Neural progenitor cell (in vitro differentiated cells): ENCODE measurements at regions not wholly inside any gene's neighbourhood (a gene's known extent, or its start where the extent isn't known, plus 50 kb on each side); places are given as distances from the start of the nearest gene placed in this dataset.

ENCODE experiments used
- DNase-seq: peaks from one replicate; pipeline ENCODE4 v3.0.0-alpha.2; 2016; ENCODE audit warnings: low spot score
- H2AFZ ChIP-seq: fragments of 200-600 bp; sonication (generic); replicated peaks from 2 replicates; pipeline ENCODE4 v1.6.1; 2016; ENCODE audit warnings: antibody characterized with exemption
- H3F3A ChIP-seq: fragments of 200-600 bp; sonication (generic); 2 replicates; pipeline ENCODE4 v1.6.1; 2016; ENCODE audit warnings: antibody characterized with exemption, low read depth
- H3K27ac ChIP-seq: fragments of 200-600 bp; sonication (generic); 2 replicates; pipeline ENCODE4 v1.5.1; 2016; ENCODE audit warnings: mild to moderate bottlenecking
- H3K27me3 ChIP-seq: fragments of 200-600 bp; sonication (generic); 2 replicates; pipeline ENCODE4 v1.6.1; 2016; ENCODE audit warnings: mild to moderate bottlenecking, moderate library complexity
- H3K36me3 ChIP-seq: fragments of 200-600 bp; sonication (generic); 2 replicates; pipeline ENCODE4 v1.5.1; 2016
- H3K4me1 ChIP-seq: fragments of 200-600 bp; sonication (generic); 2 replicates; pipeline ENCODE4 v1.6.1; 2016; ENCODE audit warnings: mixed run types
- H3K4me2 ChIP-seq: fragments of 200-600 bp; sonication (generic); 2 replicates; pipeline ENCODE4 v1.6.1; 2016
- H3K4me3 ChIP-seq: fragments of 200-600 bp; sonication (generic); 2 replicates; pipeline ENCODE4 v1.5.1; 2016
- H3K79me2 ChIP-seq: fragments of 200-600 bp; sonication (generic); 2 replicates; pipeline ENCODE4 v1.6.1; 2016; ENCODE audit warnings: low read depth
- H3K9ac ChIP-seq: fragments of 200-600 bp; sonication (generic); 2 replicates; pipeline ENCODE4 v1.6.1; 2016
- H3K9me3 ChIP-seq: fragments of 200-600 bp; sonication (generic); 2 replicates; pipeline ENCODE4 v1.5.1; 2016; ENCODE audit warnings: low read depth
- H4K20me1 ChIP-seq: fragments of 200-600 bp; sonication (generic); 2 replicates; pipeline ENCODE4 v1.6.1; 2016; ENCODE audit warnings: low read depth
- H3K27ac Mint-ChIP-seq: 3 replicates; pipeline ENCODE4 v1.8.0; 2021; ENCODE audit warnings: mixed read lengths
- H3K27me3 Mint-ChIP-seq: 2 replicates; pipeline ENCODE4 v1.8.0; 2022; ENCODE audit warnings: low read depth, mild to moderate bottlenecking, inconsistent platforms, moderate library complexity, mixed read lengths; ENCODE audit not compliant: insufficient read depth
- H3K36me3 Mint-ChIP-seq: 3 replicates; pipeline ENCODE4 v1.8.0; 2021; ENCODE audit warnings: mixed read lengths
- H3K4me1 Mint-ChIP-seq: 3 replicates; pipeline ENCODE4 v1.8.0; 2021; ENCODE audit warnings: mixed read lengths
- H3K4me3 Mint-ChIP-seq: 3 replicates; pipeline ENCODE4 v1.8.0; 2021; ENCODE audit warnings: mild to moderate bottlenecking, moderate library complexity, mixed read lengths
- H3K9me3 Mint-ChIP-seq: 3 replicates; pipeline ENCODE4 v1.8.0; 2020; ENCODE audit warnings: mixed read lengths
- EZH2 ChIP-seq: fragments of 200-600 bp; sonication (generic); IDR thresholded peaks from 2 replicates; pipeline ENCODE4 v1.6.1; 2017; ENCODE audit warnings: antibody characterized with exemption, mild to moderate bottlenecking, moderate library complexity
- EZH2phosphoT487 ChIP-seq: fragments of 200-600 bp; sonication (generic); IDR thresholded peaks from 2 replicates; pipeline ENCODE4 v1.6.1; 2017; ENCODE audit warnings: antibody characterized with exemption
- TF ChIP-seq, protein P1 (sequence below): fragments of 200-600 bp; sonication (generic); IDR thresholded peaks from 2 replicates; pipeline ENCODE4 v1.5.1; 2017; ENCODE audit warnings: antibody characterized with exemption, mild to moderate bottlenecking

DNA sequence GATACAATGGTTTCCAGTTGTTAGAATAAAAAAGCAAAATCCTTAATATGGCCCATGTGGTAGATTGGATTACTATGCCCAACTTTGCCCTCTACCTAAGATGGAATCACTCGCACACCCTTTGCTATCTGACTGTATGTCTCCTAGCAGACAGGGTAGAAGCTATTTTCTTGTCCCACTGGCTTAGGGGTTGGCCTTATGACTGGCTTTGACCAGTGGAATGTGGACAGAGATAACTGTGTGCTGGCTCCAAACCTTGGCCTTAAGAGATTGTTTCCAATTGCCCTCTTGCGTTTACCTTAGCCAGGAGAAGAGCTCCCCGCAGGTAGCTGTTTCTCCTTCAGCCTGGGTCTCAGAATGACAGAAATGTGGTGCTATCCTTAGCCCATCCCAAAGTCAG is 355.9 kb downstream of the BCOR start:
- Mint-ChIP-seq H3K9me3 (peaks cover 6% of the 10 kb centered on the region), H3K36me3 (no peaks in the 10 kb centered on the region), H3K4me1 (no peaks in the 10 kb centered on the region), H3K27me3 (no peaks in the 10 kb centered on the region), H3K27ac (no peak overlapping the region), H3K4me3 (no peak overlapping the region)
- Histone ChIP-seq H3K4me2 (no peak overlapping the region), H3F3A (no peaks in the 10 kb centered on the region), H3K27me3 (no peaks in the 10 kb centered on the region), H2AFZ (no peak overlapping the region), H3K36me3 (no peaks in the 10 kb centered on the region), H3K4me1 (no peaks in the 10 kb centered on the region), H3K79me2 (no peaks in the 10 kb centered on the region), H4K20me1 (no peaks in the 10 kb centered on the region), H3K9ac (no peak overlapping the region), H3K4me3 (no peak overlapping the region), H3K27ac (no peak overlapping the region), H3K9me3 (no peaks in the 10 kb centered on the region)
- TF ChIP-seq EZH2phosphoT487 (no peak), EZH2 (no peak)
- TF ChIP-seq, protein P1, sequence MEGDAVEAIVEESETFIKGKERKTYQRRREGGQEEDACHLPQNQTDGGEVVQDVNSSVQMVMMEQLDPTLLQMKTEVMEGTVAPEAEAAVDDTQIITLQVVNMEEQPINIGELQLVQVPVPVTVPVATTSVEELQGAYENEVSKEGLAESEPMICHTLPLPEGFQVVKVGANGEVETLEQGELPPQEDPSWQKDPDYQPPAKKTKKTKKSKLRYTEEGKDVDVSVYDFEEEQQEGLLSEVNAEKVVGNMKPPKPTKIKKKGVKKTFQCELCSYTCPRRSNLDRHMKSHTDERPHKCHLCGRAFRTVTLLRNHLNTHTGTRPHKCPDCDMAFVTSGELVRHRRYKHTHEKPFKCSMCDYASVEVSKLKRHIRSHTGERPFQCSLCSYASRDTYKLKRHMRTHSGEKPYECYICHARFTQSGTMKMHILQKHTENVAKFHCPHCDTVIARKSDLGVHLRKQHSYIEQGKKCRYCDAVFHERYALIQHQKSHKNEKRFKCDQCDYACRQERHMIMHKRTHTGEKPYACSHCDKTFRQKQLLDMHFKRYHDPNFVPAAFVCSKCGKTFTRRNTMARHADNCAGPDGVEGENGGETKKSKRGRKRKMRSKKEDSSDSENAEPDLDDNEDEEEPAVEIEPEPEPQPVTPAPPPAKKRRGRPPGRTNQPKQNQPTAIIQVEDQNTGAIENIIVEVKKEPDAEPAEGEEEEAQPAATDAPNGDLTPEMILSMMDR = no peak
- no peak for DNase-seq

DNA sequence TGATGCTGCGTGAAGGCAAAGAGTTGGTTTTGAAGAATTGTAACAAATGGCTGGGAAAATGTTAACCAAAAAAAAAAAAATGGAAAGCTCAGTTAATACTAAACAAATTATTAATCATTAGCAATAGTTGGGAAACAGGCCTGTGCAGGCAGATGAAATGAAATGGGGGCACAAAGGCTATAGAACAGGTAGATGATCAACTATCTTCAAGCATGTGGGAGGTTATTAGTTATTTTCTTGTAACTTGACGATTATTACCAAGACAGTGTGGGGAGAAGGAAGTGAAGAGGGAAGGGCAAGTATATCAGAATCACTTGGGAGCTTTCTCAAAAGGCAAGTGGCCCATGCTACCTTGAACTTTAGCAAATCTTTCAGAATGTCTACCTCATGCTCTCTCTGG is 351.9 kb downstream of the BCOR start:
- H3K36me3 ChIP-seq = no peaks in the 10 kb centered on the region
- no peaks in the 10 kb centered on the region for H3K27me3 Mint-ChIP-seq
- H4K20me1 ChIP-seq = no peaks in the 10 kb centered on the region
- H2AFZ ChIP-seq = no peak overlapping the region
- no peaks in the 10 kb centered on the region for H3K4me1 Mint-ChIP-seq
- H3K9ac ChIP-seq = no peak overlapping the region
- H3K27me3 ChIP-seq = no peaks in the 10 kb centered on the region
- H3K4me1 ChIP-seq = no peaks in the 10 kb centered on the region
- no peaks in the 10 kb centered on the region for H3K36me3 Mint-ChIP-seq
- no peaks in the 10 kb centered on the region for H3K9me3 ChIP-seq
- no peak overlapping the region for H3K4me2 ChIP-seq
- no peak overlapping the region for H3K27ac Mint-ChIP-seq
- H3K27ac ChIP-seq = no peak overlapping the region
- H3K9me3 Mint-ChIP-seq = peaks cover 9% of the 10 kb centered on the region
- no peaks in the 10 kb centered on the region for H3F3A ChIP-seq
- TF ChIP-seq, protein P1 = no peak
- H3K79me2 ChIP-seq = no peaks in the 10 kb centered on the region
- H3K4me3 ChIP-seq = no peak overlapping the region
- no peak for DNase-seq
- H3K4me3 Mint-ChIP-seq = no peak overlapping the region

DNA sequence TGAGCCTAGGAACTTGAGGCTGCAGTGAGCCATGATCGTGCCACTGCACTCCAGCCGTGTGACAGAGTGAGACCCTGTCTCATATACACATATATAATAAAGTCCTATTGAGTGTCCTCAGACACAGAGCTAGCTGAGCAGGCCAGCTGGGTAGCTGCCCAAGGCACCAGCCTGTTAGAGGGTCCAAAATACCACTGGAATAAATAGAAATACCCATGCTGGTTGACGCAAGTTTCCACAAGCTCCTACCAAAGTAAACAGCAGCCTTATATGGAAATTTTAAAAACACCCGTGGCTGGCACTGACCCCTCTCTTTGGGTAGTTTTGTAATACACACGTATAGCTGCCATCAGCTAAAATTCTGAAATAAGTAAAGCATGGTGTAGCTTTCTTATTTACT is 348.6 kb downstream of the BCOR start:
- Histone ChIP-seq H4K20me1 (no peaks in the 10 kb centered on the region), H3K4me3 (no peak overlapping the region), H3K9me3 (no peaks in the 10 kb centered on the region), H3K27ac (no peak overlapping the region), H3K4me2 (no peak overlapping the region), H3K79me2 (no peaks in the 10 kb centered on the region), H2AFZ (no peak overlapping the region), H3K4me1 (no peaks in the 10 kb centered on the region), H3K9ac (no peak overlapping the region), H3K27me3 (no peaks in the 10 kb centered on the region), H3F3A (no peaks in the 10 kb centered on the region), H3K36me3 (no peaks in the 10 kb centered on the region)
- peaks cover 3% of the 10 kb centered on the region for H3K27me3 Mint-ChIP-seq
- H3K9me3 Mint-ChIP-seq = peaks cover 20% of the 10 kb centered on the region
- H3K27ac Mint-ChIP-seq = no peak overlapping the region
- no peaks in the 10 kb centered on the region for H3K36me3 Mint-ChIP-seq
- TF ChIP-seq EZH2 = no peak
- TF ChIP-seq, protein P1 = no peak
- no peak for TF ChIP-seq EZH2phosphoT487
- peaks cover 2% of the 10 kb centered on the region for H3K4me1 Mint-ChIP-seq
- no peak overlapping the region for H3K4me3 Mint-ChIP-seq
- no peak for DNase-seq

DNA sequence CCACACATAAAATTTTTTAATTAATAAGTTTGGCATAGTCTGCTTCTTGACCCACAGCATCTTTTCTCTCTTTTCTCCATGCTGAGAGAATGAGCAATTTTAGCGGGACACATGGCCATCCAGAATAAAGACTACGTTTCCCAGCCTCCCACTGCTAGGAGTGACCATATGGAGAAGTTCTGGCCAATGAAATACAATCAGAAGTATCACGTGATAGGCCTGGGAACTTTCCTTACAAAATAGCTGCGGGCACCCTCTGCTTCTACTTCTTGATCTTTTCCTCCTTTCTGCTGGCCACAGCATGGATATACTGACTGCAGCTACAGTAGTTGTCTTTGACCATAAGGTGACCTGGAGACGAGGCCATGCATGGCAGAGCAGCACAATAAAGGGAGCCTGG is 348.0 kb downstream of the BCOR start:
- Histone ChIP-seq H3F3A (no peaks in the 10 kb centered on the region), H3K36me3 (no peaks in the 10 kb centered on the region), H3K27me3 (no peaks in the 10 kb centered on the region), H4K20me1 (no peaks in the 10 kb centered on the region), H2AFZ (no peak overlapping the region), H3K4me1 (peaks cover 2% of the 10 kb centered on the region), H3K27ac (no peak overlapping the region), H3K79me2 (no peaks in the 10 kb centered on the region), H3K9ac (no peak overlapping the region), H3K9me3 (no peaks in the 10 kb centered on the region), H3K4me3 (no peak overlapping the region), H3K4me2 (no peak overlapping the region)
- Mint-ChIP-seq H3K4me3 (no peak overlapping the region), H3K36me3 (no peaks in the 10 kb centered on the region), H3K27me3 (peaks cover 3% of the 10 kb centered on the region), H3K27ac (no peak overlapping the region), H3K4me1 (peaks cover 3% of the 10 kb centered on the region), H3K9me3 (peaks cover 19% of the 10 kb centered on the region)
- TF ChIP-seq, protein P1 = no peak
- TF ChIP-seq EZH2 (no peak), EZH2phosphoT487 (no peak)
- DNase-seq = no peak
